DMS 273 treated with DMSO at 0.1 percent for 48 hours (cell line): ENCODE measurements at regions not wholly inside any gene's neighbourhood (a gene's known extent, or its start where the extent isn't known, plus 50 kb on each side); places are given as distances from the start of the nearest gene placed in this dataset.

Experiments
- DNase-seq: peaks from one replicate; lab custom pipeline; 2025; lab: John Stamatoyannopoulos, UW

DNA sequence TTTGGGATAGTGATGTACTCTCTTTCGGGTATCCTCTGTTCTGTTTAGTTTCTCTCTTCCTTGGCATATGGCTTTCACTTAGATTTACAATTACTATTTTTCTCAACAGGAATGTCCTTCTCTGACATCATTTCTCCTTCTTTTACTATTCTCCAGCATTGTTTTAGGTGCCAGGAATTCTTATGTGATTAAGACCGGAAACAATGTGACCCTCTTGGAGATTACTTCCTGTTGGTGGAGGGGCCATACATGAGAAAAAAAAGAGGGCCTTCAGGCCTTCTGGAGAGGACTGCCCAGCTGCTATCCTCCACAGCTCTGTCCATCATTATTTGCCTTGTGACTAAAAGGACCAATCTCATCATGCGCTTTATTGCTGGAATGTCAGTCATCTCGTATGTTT, 50.4 kb upstream of the ADAMTS5 start:
- DNase-seq: no peak
